Osteocyte (in vitro differentiated cells): ENCODE measurements at regions not wholly inside any gene's neighbourhood (a gene's known extent, or its start where the extent isn't known, plus 50 kb on each side); places are given as distances from the start of the nearest gene placed in this dataset.

Experiments used
- DNase-seq: peaks from one replicate; pipeline ENCODE4 v3.0.0; 2021; ENCODE audit warnings: mixed read lengths; ENCODE audit not compliant: unreplicated experiment; ENCODE audit errors: extremely low spot score
- H3K27ac Mint-ChIP-seq: one replicate; pipeline ENCODE4 v1.8.0; 2021; ENCODE audit warnings: mild to moderate bottlenecking, mixed read lengths; ENCODE audit not compliant: unreplicated experiment
- H3K27me3 Mint-ChIP-seq: one replicate; pipeline ENCODE4 v1.8.0; 2021; ENCODE audit warnings: mixed read lengths; ENCODE audit not compliant: unreplicated experiment
- H3K36me3 Mint-ChIP-seq: one replicate; pipeline ENCODE4 v1.8.0; 2021; ENCODE audit warnings: mixed read lengths; ENCODE audit not compliant: unreplicated experiment
- H3K4me1 Mint-ChIP-seq: one replicate; pipeline ENCODE4 v1.8.0; 2021; ENCODE audit warnings: mixed read lengths; ENCODE audit not compliant: unreplicated experiment
- H3K4me3 Mint-ChIP-seq: one replicate; pipeline ENCODE4 v1.8.0; 2021; ENCODE audit warnings: mild to moderate bottlenecking, moderate library complexity, mixed read lengths; ENCODE audit not compliant: unreplicated experiment
- H3K9me3 Mint-ChIP-seq: one replicate; pipeline ENCODE4 v1.8.0; 2021; ENCODE audit warnings: mixed read lengths; ENCODE audit not compliant: unreplicated experiment
- TF ChIP-seq, protein P1 (sequence below): fragments of 200-600 bp; sonication (generic); IDR thresholded peaks from 2 replicates; pipeline ENCODE4 v1.5.0; 2021; ENCODE audit warnings: antibody characterized with exemption, mild to moderate bottlenecking, moderate library complexity

GRCh38 chr21:33126569-33126968 is 56.6 kb downstream of the OLIG1 start:
- Mint-ChIP-seq H3K9me3 (no peaks in the 10 kb centered on the region), H3K4me1 (peaks cover 7% of the 10 kb centered on the region), H3K27ac (no peak overlapping the region), H3K36me3 (no peaks in the 10 kb centered on the region), H3K27me3 (peaks cover 53% of the 10 kb centered on the region), H3K4me3 (no peak overlapping the region)
- no peak for DNase-seq
- TF ChIP-seq, protein P1, sequence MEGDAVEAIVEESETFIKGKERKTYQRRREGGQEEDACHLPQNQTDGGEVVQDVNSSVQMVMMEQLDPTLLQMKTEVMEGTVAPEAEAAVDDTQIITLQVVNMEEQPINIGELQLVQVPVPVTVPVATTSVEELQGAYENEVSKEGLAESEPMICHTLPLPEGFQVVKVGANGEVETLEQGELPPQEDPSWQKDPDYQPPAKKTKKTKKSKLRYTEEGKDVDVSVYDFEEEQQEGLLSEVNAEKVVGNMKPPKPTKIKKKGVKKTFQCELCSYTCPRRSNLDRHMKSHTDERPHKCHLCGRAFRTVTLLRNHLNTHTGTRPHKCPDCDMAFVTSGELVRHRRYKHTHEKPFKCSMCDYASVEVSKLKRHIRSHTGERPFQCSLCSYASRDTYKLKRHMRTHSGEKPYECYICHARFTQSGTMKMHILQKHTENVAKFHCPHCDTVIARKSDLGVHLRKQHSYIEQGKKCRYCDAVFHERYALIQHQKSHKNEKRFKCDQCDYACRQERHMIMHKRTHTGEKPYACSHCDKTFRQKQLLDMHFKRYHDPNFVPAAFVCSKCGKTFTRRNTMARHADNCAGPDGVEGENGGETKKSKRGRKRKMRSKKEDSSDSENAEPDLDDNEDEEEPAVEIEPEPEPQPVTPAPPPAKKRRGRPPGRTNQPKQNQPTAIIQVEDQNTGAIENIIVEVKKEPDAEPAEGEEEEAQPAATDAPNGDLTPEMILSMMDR = no peak

- Mint-ChIP-seq H3K4me1 (peaks cover 7% of the 10 kb centered on the region), H3K4me3 (peak overlapping the region; percentile 66), H3K27me3 (peaks cover 52% of the 10 kb centered on the region), H3K27ac (no peak overlapping the region), H3K36me3 (no peaks in the 10 kb centered on the region), H3K9me3 (no peaks in the 10 kb centered on the region)
- no peak for DNase-seq
- TF ChIP-seq, protein P1 = peak; percentile 77
Measured at GRCh38 chr21:33127154-33127867, 57.4 kb downstream of the OLIG1 start.

DNA sequence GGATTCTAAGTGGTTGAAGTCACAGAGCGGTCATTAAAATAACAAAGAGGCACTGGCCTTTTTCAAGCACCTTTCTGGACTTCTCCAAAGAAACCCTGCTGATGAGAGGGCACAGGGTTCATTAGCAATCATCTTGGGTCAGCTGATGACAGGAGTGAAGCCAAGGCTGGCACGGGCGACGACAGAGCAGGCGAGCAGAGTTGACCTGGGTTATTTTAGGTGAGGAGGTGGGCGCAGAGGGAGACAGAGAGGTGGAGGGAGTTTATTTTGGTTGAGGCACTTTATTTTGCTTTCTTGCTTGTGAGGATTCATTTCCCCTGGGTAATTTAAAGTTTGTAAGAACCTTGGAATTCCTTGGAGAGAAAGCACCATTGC is 57.9 kb downstream of the OLIG1 start:
- no peak for DNase-seq
- Mint-ChIP-seq H3K9me3 (no peaks in the 10 kb centered on the region), H3K27me3 (peaks cover 49% of the 10 kb centered on the region), H3K4me3 (no peak overlapping the region), H3K27ac (no peak overlapping the region), H3K4me1 (peaks cover 7% of the 10 kb centered on the region), H3K36me3 (no peaks in the 10 kb centered on the region)
- TF ChIP-seq, protein P1 = no peak

DNA sequence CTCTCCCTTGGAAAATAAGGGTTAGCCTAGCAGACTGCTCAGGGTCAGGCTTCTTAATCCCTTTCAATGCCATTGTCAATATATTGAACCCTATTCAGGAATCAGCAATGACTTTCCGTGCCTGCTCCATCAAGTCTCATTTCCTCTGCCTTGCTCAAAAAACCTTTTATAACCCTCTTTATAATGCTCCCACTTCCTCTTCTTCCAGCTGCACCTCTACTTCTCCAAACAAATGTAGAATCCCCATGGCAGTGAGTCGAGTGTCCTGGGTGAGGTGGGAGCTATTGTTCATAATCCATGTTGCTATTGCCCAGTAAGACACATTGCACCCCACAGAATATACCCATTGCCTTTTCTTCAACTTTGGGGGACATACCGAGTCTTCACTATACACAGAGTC is 58.6 kb downstream of the OLIG1 start:
- DNase-seq = no peak
- no peak overlapping the region for H3K27ac Mint-ChIP-seq
- TF ChIP-seq, protein P1 = no peak
- peaks cover 7% of the 10 kb centered on the region for H3K4me1 Mint-ChIP-seq
- no peak overlapping the region for H3K4me3 Mint-ChIP-seq
- no peaks in the 10 kb centered on the region for H3K9me3 Mint-ChIP-seq
- H3K36me3 Mint-ChIP-seq = no peaks in the 10 kb centered on the region
- peaks cover 47% of the 10 kb centered on the region for H3K27me3 Mint-ChIP-seq

DNA sequence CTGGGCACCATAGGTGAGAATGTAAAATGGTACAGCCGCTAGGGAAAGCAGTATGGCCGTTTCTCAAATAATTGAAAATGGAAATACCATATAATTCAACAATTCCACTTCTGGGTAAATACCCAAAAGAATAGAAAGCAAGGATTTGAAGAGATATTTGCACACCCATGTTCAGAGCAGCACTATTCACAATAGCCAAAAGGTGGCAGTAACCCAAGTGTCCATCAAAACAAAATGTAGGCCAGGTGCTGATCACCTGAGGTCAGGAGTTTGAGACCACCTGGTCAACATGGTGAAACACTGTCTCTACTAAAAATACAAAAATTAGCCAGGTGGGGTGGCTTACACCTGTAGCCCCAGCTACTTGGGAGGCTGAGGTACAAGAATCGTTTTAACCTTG is 62.1 kb downstream of the OLIG1 start:
- Mint-ChIP-seq H3K4me1 (peaks cover 4% of the 10 kb centered on the region), H3K36me3 (no peaks in the 10 kb centered on the region), H3K27ac (no peak overlapping the region), H3K27me3 (peaks cover 67% of the 10 kb centered on the region), H3K9me3 (no peaks in the 10 kb centered on the region), H3K4me3 (no peak overlapping the region)
- DNase-seq = no peak
- TF ChIP-seq, protein P1 = no peak
